HCT116 (cell line): ENCODE measurements at regions not wholly inside any gene's neighbourhood (a gene's known extent, or its start where the extent isn't known, plus 50 kb on each side); places are given as distances from the start of the nearest gene placed in this dataset.

Experiments used
- ATAC-seq: fragments of 200-7000 bp; cut with Tn5 transposase; 2 replicates; pipeline ENCODE4 v1.9.1; 2020; ENCODE audit warnings: mild to moderate bottlenecking, moderate library complexity
- BruUV-seq: library from RNA; stranded (reverse); fragments of 400-500 nt; replicated peaks from 2 replicates; lab custom pipeline; 2021; lab: Mats Ljungman, UMichigan
- CTCF ChIA-PET: fragments of 300-600 bp; sonication (Branson Sonifier 250); formaldehyde crosslinking; loops from one replicate; lab custom pipeline; 2021; ENCODE audit warnings: antibody characterized with exemption; lab: Charles Lee
- POLR2A ChIA-PET: fragments of 300-600, 350-600 bp; sonication (Branson Sonifier 250); formaldehyde crosslinking; loops from one replicate; lab custom pipeline; 2021; ENCODE audit warnings: antibody characterized with exemption; lab: Charles Lee
- RAD21 ChIA-PET, 2 experiments: fragments of 300-600 bp; sonication (Branson Sonifier 250); formaldehyde crosslinking; loops; one replicate each; lab custom pipeline; 2023; ENCODE audit warnings: low total read pairs in 2 of 2; ENCODE audit not compliant: uncharacterized antibody in 2 of 2, unreplicated experiment in 2 of 2, low non-redundant PET in 1 of 2; lab: Charles Lee
- DNase-seq: peaks from one replicate; pipeline ENCODE4 v3.0.0-alpha.2; 2010; ENCODE audit warnings: low read depth, low spot score
- H2AFZ ChIP-seq: fragments of 200-600 bp; shearing (Covaris generic), sonication (generic); 2 replicates; pipeline ENCODE4 v1.6.1; 2017; ENCODE audit warnings: low read depth, mixed run types, mixed read lengths, antibody characterized with exemption, low read length; ENCODE audit not compliant: poor library complexity, severe bottlenecking
- H3K27ac ChIP-seq: 2 replicates; pipeline ENCODE4 v1.5.1; 2012; ENCODE audit warnings: low read depth, low read length
- H3K27me3 ChIP-seq: fragments of 200-600 bp; sonication (generic); 2 replicates; pipeline ENCODE4 v1.6.1; 2016; ENCODE audit warnings: mixed run types, low read length, mixed read lengths; ENCODE audit not compliant: insufficient read depth
- H3K36me3 ChIP-seq, 2 experiments: fragments of 200-500 bp in 1 of 2; fragments of 200-600 bp in 1 of 2; sonication (Bioruptor generic) in 1 of 2; sonication (generic) in 1 of 2; 2 replicates each; pipeline versions ENCODE4 v1.5.1 to v1.6.1; 2014 to 2016; ENCODE audit warnings: low read length in 2 of 2, inconsistent platforms in 1 of 2, mixed read lengths in 1 of 2, mixed run types in 1 of 2; ENCODE audit not compliant: insufficient read depth in 2 of 2, control insufficient read depth in 1 of 2
- H3K4me1 ChIP-seq, 2 experiments: fragments of 200-600 bp in 1 of 2; sonication (generic) in 1 of 2; 2 replicates each; pipeline versions ENCODE4 v1.5.1 to v1.6.1; 2012 to 2017; ENCODE audit warnings: low read length in 2 of 2, inconsistent platforms in 1 of 2, mild to moderate bottlenecking in 1 of 2, mixed read lengths in 1 of 2, mixed run types in 1 of 2, moderate library complexity in 1 of 2; ENCODE audit not compliant: insufficient read depth in 2 of 2, control insufficient read depth in 1 of 2
- H3K4me2 ChIP-seq: fragments of 200-600 bp; sonication (generic); 2 replicates; pipeline ENCODE4 v1.6.1; 2017; ENCODE audit warnings: mixed run types, low read length, mixed read lengths
- H3K4me3 ChIP-seq, 2 experiments: fragments of 200-600 bp in 1 of 2; sonication (generic) in 1 of 2; replicated peaks in 1 of 2; 2 replicates each; pipeline ENCODE4 v1.5.1; 2011 to 2016; ENCODE audit warnings: low read length in 2 of 2, control low read depth in 1 of 2, low read depth in 1 of 2, mild to moderate bottlenecking in 1 of 2, mixed read lengths in 1 of 2, mixed run types in 1 of 2
- H3K79me2 ChIP-seq: fragments of 200-600 bp; sonication (generic); 2 replicates; pipeline ENCODE4 v1.6.1; 2017; ENCODE audit warnings: mild to moderate bottlenecking, mixed run types, low read length, moderate library complexity, mixed read lengths; ENCODE audit not compliant: insufficient read depth
- H3K9ac ChIP-seq: fragments of 200-600 bp; sonication (generic); 2 replicates; pipeline ENCODE4 v1.6.1; 2016; ENCODE audit warnings: low read length, mixed read lengths
- H3K9me2 ChIP-seq: fragments of 200-600 bp; sonication (generic), shearing (Covaris generic); 2 replicates; pipeline ENCODE4 v1.6.1; 2017; ENCODE audit warnings: mixed run types, mild to moderate bottlenecking, moderate library complexity; ENCODE audit not compliant: insufficient read depth
- H3K9me3 ChIP-seq, 2 experiments: fragments of 200-500 bp in 1 of 2; fragments of 200-600 bp in 1 of 2; sonication (Bioruptor generic) in 1 of 2; sonication (generic) in 1 of 2; 2 replicates each; pipeline ENCODE4 v1.6.1; 2014 to 2017; ENCODE audit warnings: low read length in 2 of 2, mixed read lengths in 2 of 2, inconsistent platforms in 1 of 2, low read depth in 1 of 2, mild to moderate bottlenecking in 1 of 2, mixed run types in 1 of 2, moderate library complexity in 1 of 2; ENCODE audit not compliant: control insufficient read depth in 1 of 2, insufficient read depth in 1 of 2
- H4K20me1 ChIP-seq: fragments of 200-600 bp; sonication (generic), shearing (Covaris generic); 2 replicates; pipeline ENCODE4 v1.6.1; 2017; ENCODE audit warnings: mixed run types, mild to moderate bottlenecking, moderate library complexity; ENCODE audit not compliant: insufficient read depth
- ATF3 ChIP-seq: IDR thresholded peaks from 2 replicates; pipeline ENCODE4 v1.6.1; 2012
- CBX3 ChIP-seq: IDR thresholded peaks from 2 replicates; pipeline ENCODE4 v1.6.1; 2012; ENCODE audit warnings: low read depth
- CEBPB ChIP-seq: IDR thresholded peaks from 2 replicates; pipeline ENCODE4 v1.6.1; 2012; ENCODE audit warnings: low read depth
- CTCF ChIP-seq, 3 experiments: fragments of 200-600 bp in 1 of 3; sonication (generic) in 1 of 3; IDR thresholded peaks in 2 of 3; conservative IDR thresholded peaks in 1 of 3; 2 replicates each; pipeline ENCODE4 v1.5.1; 2012 to 2017; ENCODE audit warnings: low read depth in 2 of 3, low read length in 2 of 3, antibody characterized with exemption in 1 of 3, borderline replicate concordance in 1 of 3, control low read depth in 1 of 3, mild to moderate bottlenecking in 1 of 3, mixed read lengths in 1 of 3, mixed run types in 1 of 3, moderate library complexity in 1 of 3; ENCODE audit not compliant: insufficient read depth in 1 of 3
- ELF1 ChIP-seq: IDR thresholded peaks from 2 replicates; pipeline ENCODE4 v1.6.1; 2012; ENCODE audit warnings: low read depth, borderline replicate concordance
- EZH2 ChIP-seq: fragments of 200-600 bp; sonication (generic); IDR thresholded peaks from 2 replicates; pipeline ENCODE4 v1.6.1; 2017; ENCODE audit warnings: antibody characterized with exemption, mixed run types
- FOSL1 ChIP-seq: IDR thresholded peaks from 2 replicates; pipeline ENCODE4 v1.6.1; 2012; ENCODE audit warnings: low read depth
- JUND ChIP-seq: IDR thresholded peaks from 2 replicates; pipeline ENCODE4 v1.6.1; 2012
- MAX ChIP-seq: IDR thresholded peaks from 2 replicates; pipeline ENCODE4 v1.6.1; 2012
- POLR2AphosphoS5 ChIP-seq: IDR thresholded peaks from 2 replicates; pipeline ENCODE4 v1.6.1; 2011; ENCODE audit warnings: mild to moderate bottlenecking, low read depth, low read length, moderate library complexity
- REST ChIP-seq: IDR thresholded peaks from 2 replicates; pipeline ENCODE4 v1.6.1; 2012; ENCODE audit warnings: low read depth
- SP1 ChIP-seq: IDR thresholded peaks from 2 replicates; pipeline ENCODE4 v1.6.1; 2012; ENCODE audit warnings: low read depth
- SRF ChIP-seq: IDR thresholded peaks from 2 replicates; pipeline ENCODE4 v1.6.1; 2012; ENCODE audit warnings: low read depth
- TCF7L2 ChIP-seq: IDR thresholded peaks from 2 replicates; pipeline ENCODE4 v1.7.0; 2011; ENCODE audit warnings: borderline replicate concordance, inconsistent platforms; ENCODE audit not compliant: insufficient read depth, insufficient read length; ENCODE audit errors: extremely low read depth
- ZNF274 ChIP-seq: fragments of 200-500 bp; sonication (Bioruptor generic); IDR thresholded peaks from 2 replicates; pipeline ENCODE4 v1.6.1; 2014; ENCODE audit warnings: mild to moderate bottlenecking, low read depth, low read length, inconsistent platforms
- intact Hi-C: fragments of 100-400 bp; cut with micrococcal nuclease; formaldehyde crosslinking; loops from 2 replicates; pipeline ENCODE4 v1.10.0; 2022

GRCh38 chr5:159616952-159617351 is 286.7 kb upstream of the IL12B start:
- peak; percentile 36; the same call in 1 of the 2 replicates for TF ChIP-seq JUND
- TF ChIP-seq REST = no peak
- TF ChIP-seq POLR2AphosphoS5 = no peak
- 0 out of 2 replicates have a peak, but pooled peaks have one; percentile 27 for TF ChIP-seq MAX
- no peak for TF ChIP-seq SRF
- no peak for TF ChIP-seq CBX3
- TF ChIP-seq CTCF (IDR thresholded peaks at IDR 0.05 in 2 of 3, conservative IDR thresholded peaks at IDR 0.05 in 1 of 3; ENCODE audit: borderline replicate concordance in 1 of 3, insufficient read depth in 1 of 3, low read depth in 2 of 3, low read length in 2 of 3) = no peak
- no peak for TF ChIP-seq TCF7L2
- no peak for TF ChIP-seq EZH2
- peak; percentile 70 for TF ChIP-seq FOSL1
- TF ChIP-seq SP1 = 0 out of 2 replicates have a peak, but pooled peaks have one; percentile 11
- peak; percentile 43; the same call in 1 of the 2 replicates for TF ChIP-seq CEBPB
- no peak for TF ChIP-seq ATF3
- no peak for TF ChIP-seq ELF1
- no peak for TF ChIP-seq ZNF274
- TF ChIP-seq, all 23 proteins: peak for 5
- Histone ChIP-seq H3K4me1 (peaks cover 0 to 7% of the 10 kb centered on the region in 2 experiments; a peak in 2 of 4 replicates), H3K27ac (no peak overlapping the region), H3K79me2 (no peaks in the 10 kb centered on the region), H3K4me2 (peak overlapping the region; percentile 8; the same call in 1 of the 2 replicates), H3K27me3 (no peaks in the 10 kb centered on the region), H4K20me1 (no peaks in the 10 kb centered on the region), H2AFZ (no peak overlapping the region), H3K9me2 (no peaks in the 10 kb centered on the region), H3K9me3 (no peaks in the 10 kb centered on the region), H3K36me3 (no peaks in the 10 kb centered on the region), H3K4me3 (no peak overlapping the region), H3K9ac (no peak overlapping the region)
- ChIA-PET CTCF (no interaction called here), POLR2A (no interaction called here), RAD21 (no interaction called here)
- BruUV-seq = no TSS peak
- ATAC-seq = no peak
- DNase-seq = no peak
- intact Hi-C loops = no loop called here
